ENCODE measurements at regions not wholly inside any gene's neighbourhood (a gene's known extent, or its start where the extent isn't known, plus 50 kb on each side); places are given as distances from the start of the nearest gene placed in this dataset.

- no peak for TF ChIP-seq POLR2AphosphoS5 (IDR thresholded peaks at IDR 0.05; ENCODE audit: low read depth, low read length)
- no peak for TF ChIP-seq SIN3A (IDR thresholded peaks at IDR 0.05; ENCODE audit: borderline replicate concordance, insufficient read depth, low read length)
- TF ChIP-seq TAF1 (IDR thresholded peaks at IDR 0.05; ENCODE audit: borderline replicate concordance, insufficient read depth, low read length): no peak
- no peak for TF ChIP-seq FOXP2 (optimal IDR thresholded peaks at IDR 0.05; ENCODE audit: borderline replicate concordance, extremely low read depth, extremely low read length, insufficient read depth)
- TF ChIP-seq, protein P1, sequence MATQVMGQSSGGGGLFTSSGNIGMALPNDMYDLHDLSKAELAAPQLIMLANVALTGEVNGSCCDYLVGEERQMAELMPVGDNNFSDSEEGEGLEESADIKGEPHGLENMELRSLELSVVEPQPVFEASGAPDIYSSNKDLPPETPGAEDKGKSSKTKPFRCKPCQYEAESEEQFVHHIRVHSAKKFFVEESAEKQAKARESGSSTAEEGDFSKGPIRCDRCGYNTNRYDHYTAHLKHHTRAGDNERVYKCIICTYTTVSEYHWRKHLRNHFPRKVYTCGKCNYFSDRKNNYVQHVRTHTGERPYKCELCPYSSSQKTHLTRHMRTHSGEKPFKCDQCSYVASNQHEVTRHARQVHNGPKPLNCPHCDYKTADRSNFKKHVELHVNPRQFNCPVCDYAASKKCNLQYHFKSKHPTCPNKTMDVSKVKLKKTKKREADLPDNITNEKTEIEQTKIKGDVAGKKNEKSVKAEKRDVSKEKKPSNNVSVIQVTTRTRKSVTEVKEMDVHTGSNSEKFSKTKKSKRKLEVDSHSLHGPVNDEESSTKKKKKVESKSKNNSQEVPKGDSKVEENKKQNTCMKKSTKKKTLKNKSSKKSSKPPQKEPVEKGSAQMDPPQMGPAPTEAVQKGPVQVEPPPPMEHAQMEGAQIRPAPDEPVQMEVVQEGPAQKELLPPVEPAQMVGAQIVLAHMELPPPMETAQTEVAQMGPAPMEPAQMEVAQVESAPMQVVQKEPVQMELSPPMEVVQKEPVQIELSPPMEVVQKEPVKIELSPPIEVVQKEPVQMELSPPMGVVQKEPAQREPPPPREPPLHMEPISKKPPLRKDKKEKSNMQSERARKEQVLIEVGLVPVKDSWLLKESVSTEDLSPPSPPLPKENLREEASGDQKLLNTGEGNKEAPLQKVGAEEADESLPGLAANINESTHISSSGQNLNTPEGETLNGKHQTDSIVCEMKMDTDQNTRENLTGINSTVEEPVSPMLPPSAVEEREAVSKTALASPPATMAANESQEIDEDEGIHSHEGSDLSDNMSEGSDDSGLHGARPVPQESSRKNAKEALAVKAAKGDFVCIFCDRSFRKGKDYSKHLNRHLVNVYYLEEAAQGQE (IDR thresholded peaks at IDR 0.05; ENCODE audit: insufficient read depth in 1 of 2, low read depth in 2 of 2, low read length in 2 of 2): no peak
Measured at GRCh38 chr11:13118194-13118593, 109.1 kb downstream of the RASSF10 start.

GRCh38 chr11:13118650-13119049 lies 109.5 kb downstream of the RASSF10 start:
- TF ChIP-seq SIN3A (IDR thresholded peaks at IDR 0.05; ENCODE audit: borderline replicate concordance, insufficient read depth, low read length) (no peak), FOXP2 (optimal IDR thresholded peaks at IDR 0.05; ENCODE audit: borderline replicate concordance, extremely low read depth, extremely low read length, insufficient read depth) (no peak), TAF1 (IDR thresholded peaks at IDR 0.05; ENCODE audit: borderline replicate concordance, insufficient read depth, low read length) (no peak), POLR2AphosphoS5 (IDR thresholded peaks at IDR 0.05; ENCODE audit: low read depth, low read length) (no peak)
- TF ChIP-seq, protein P1 (IDR thresholded peaks at IDR 0.05; ENCODE audit: insufficient read depth in 1 of 2, low read depth in 2 of 2, low read length in 2 of 2): no peak

GRCh38 chr11:13119361-13119760 lies 110.2 kb downstream of the RASSF10 start:
- TF ChIP-seq SIN3A (IDR thresholded peaks at IDR 0.05; ENCODE audit: borderline replicate concordance, insufficient read depth, low read length): no peak
- no peak for TF ChIP-seq POLR2AphosphoS5 (IDR thresholded peaks at IDR 0.05; ENCODE audit: low read depth, low read length)
- no peak for TF ChIP-seq TAF1 (IDR thresholded peaks at IDR 0.05; ENCODE audit: borderline replicate concordance, insufficient read depth, low read length)
- TF ChIP-seq FOXP2 (optimal IDR thresholded peaks at IDR 0.05; ENCODE audit: borderline replicate concordance, extremely low read depth, extremely low read length, insufficient read depth): no peak
- TF ChIP-seq, protein P1 (IDR thresholded peaks at IDR 0.05; ENCODE audit: insufficient read depth in 1 of 2, low read depth in 2 of 2, low read length in 2 of 2): no peak

DNA sequence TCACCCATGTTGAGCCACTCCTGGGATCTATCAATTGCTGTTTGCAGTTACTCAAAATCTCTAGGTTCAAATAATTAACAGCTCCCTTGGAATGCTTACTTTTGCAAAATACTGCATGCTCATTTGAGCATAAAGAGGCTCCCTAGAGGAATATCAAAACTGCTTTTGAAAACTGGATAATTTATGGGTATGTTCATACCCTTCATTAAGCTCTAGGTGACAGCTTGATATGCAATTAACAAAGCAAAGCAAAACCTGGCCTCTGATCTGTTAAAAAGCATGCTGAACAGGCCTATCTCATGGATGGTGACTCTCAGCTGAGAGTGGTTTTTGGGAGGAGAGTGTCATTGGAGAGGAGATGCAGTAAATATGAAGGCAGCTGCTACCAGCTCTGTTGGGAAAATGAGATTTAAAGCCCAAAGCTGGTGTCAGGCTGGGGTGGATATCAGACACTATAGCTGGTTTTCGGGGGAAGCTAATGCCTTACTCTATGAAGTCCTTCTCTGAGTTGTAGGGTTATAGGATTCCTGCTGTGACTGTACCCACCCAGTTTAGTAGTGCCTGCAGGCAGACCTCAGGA lies 110.9 kb downstream of the RASSF10 start:
- TF ChIP-seq TAF1 (IDR thresholded peaks at IDR 0.05; ENCODE audit: borderline replicate concordance, insufficient read depth, low read length) (no peak), SIN3A (IDR thresholded peaks at IDR 0.05; ENCODE audit: borderline replicate concordance, insufficient read depth, low read length) (no peak), FOXP2 (optimal IDR thresholded peaks at IDR 0.05; ENCODE audit: borderline replicate concordance, extremely low read depth, extremely low read length, insufficient read depth) (no peak), POLR2AphosphoS5 (IDR thresholded peaks at IDR 0.05; ENCODE audit: low read depth, low read length) (no peak)
- TF ChIP-seq, protein P1 (IDR thresholded peaks at IDR 0.05; ENCODE audit: insufficient read depth in 1 of 2, low read depth in 2 of 2, low read length in 2 of 2): no peak
